NCI-H226 (cell line): ENCODE measurements at regions not wholly inside any gene's neighbourhood (a gene's known extent, or its start where the extent isn't known, plus 50 kb on each side); places are given as distances from the start of the nearest gene placed in this dataset.

Experiments
- DNase-seq: peaks from one replicate; pipeline ENCODE4 v3.0.0-alpha.2; 2015

DNA sequence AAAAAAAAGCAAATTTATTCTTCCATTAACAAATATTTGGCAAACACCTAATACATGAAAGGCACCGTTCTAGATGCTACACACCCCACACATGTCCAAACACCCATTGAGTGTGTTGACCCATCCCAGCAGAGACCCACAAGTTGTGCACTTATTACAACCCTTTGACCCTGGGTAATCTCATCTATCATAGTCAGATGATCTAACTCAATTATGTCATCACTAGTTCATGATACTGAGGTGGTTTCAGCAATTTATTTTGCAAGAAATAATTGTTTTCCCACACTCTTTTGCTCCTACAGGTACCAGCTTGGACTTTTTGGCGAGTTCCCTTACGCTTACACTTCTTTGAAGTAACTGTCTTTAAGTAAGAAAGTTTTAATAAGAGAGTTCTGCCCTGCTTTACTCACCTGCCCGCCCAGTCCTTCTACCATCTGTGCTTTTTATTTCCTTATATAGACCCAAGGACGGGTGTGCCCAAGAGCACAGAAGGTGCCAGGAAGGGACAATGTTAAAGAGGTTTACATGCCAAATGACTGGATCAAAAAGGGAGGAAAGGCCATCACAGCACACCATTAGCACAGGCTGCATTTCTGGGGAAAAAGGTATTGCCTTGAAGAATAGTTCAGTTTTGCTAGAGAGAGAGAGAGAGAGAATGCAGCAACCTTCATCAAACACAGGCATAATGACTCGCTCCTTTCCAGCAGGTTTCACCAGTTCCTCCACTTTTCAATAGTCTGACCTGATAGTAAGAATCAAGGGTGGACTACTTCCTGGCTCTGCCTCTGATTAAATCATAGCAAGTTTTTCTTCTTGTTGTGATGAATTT lies 54.5 kb upstream of the ATP11B start:
- DNase-seq: peak; percentile 65

GRCh38 chr3:182739619-182740018 lies 53.7 kb upstream of the ATP11B start:
- peak; percentile 56 for DNase-seq

DNA sequence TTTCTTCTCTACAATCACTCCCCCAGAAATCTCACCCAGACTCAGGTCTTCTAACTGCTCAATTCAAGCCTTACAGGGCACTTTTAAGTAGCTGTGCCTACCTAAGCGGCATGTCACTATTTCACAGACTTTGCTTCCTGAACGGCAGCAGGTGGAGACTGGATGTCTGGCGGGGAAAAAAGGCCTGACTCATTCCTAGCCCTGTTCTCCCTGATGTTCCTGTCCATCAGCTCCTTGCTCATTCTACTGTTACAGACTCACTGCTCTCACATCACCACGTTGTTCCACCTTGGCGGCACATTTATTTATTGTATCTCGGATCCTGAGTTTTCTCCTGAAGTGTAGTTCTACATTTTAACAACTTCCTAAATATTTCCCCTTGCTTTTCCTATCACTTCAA lies 52.6 kb upstream of the ATP11B start:
- no peak for DNase-seq

DNA sequence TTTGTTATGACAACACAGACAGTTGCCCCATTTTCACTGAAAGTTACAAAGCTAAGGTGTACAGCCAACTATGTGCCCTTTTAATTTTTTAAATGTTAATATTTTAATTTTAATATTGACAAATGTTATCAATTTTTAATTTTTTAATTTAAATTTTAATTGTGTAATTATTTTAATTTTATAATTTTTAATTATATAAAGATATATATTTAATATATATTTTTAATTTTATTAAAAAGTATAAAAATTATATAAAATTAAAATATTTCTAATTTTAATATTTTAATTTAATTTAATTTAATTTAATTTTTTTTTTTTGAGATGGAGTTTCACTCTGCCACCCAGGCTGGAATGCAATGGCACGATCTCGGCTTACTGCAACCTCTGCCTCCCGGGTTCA lies 52.1 kb upstream of the ATP11B start:
- DNase-seq: no peak
